Stomach (tissue), 4 donors: ENCODE measurements at regions not wholly inside any gene's neighbourhood (a gene's known extent, or its start where the extent isn't known, plus 50 kb on each side); places are given as distances from the start of the nearest gene placed in this dataset.

Source experiments
- CTCF ChIP-seq, 7 experiments: fragments of 450-650 bp in 4 of 7; fragments of 200-600 bp in 3 of 7; sonication (generic) in 3 of 7; IDR thresholded peaks; one replicate each; pipeline ENCODE4 v1.5.1; 2016 to 2019; ENCODE audit warnings: antibody characterized with exemption in 7 of 7, control low read depth in 2 of 7, mild to moderate bottlenecking in 1 of 7
- POLR2A ChIP-seq, 4 donors: fragments of 450-650 bp; IDR thresholded peaks; one replicate each; pipeline ENCODE4 v1.6.1; 2016; ENCODE audit warnings: antibody characterized with exemption in 4 of 4, control low read depth in 2 of 4, mild to moderate bottlenecking in 1 of 4, moderate library complexity in 1 of 4

- TF ChIP-seq CTCF (IDR thresholded peaks at IDR 0.05) (no peak), POLR2A (IDR thresholded peaks at IDR 0.05) (no peak)
Observed at GRCh38 chr5:3518576-3518975, 77.1 kb upstream of the IRX1 start.
